Fibroblast of lung (primary cell): ENCODE measurements at regions not wholly inside any gene's neighbourhood (a gene's known extent, or its start where the extent isn't known, plus 50 kb on each side); places are given as distances from the start of the nearest gene placed in this dataset.

Experiments used
- DNase-seq, 2 donors: peaks; one replicate each; pipeline versions ENCODE4 v3.0.0 to v3.0.0-alpha.2; 2010; ENCODE audit warnings: low read depth in 2 of 2
- H2AFZ ChIP-seq: 2 replicates; pipeline ENCODE4 v1.5.1; 2012; ENCODE audit warnings: low read length, control low read depth, inconsistent platforms
- H3K27ac ChIP-seq: 2 replicates; pipeline ENCODE4 v1.5.1; 2011; ENCODE audit warnings: low read length, control low read depth; ENCODE audit not compliant: insufficient read depth
- H3K27me3 ChIP-seq: 2 replicates; pipeline ENCODE4 v1.5.1; 2011; ENCODE audit warnings: mild to moderate bottlenecking, low read length; ENCODE audit not compliant: control insufficient read depth, insufficient read depth
- H3K36me3 ChIP-seq: 2 replicates; pipeline ENCODE4 v1.5.1; 2011; ENCODE audit warnings: low read length; ENCODE audit not compliant: control insufficient read depth, insufficient read depth
- H3K4me1 ChIP-seq: 2 replicates; pipeline ENCODE4 v1.5.1; 2011; ENCODE audit warnings: low read length; ENCODE audit not compliant: control insufficient read depth, insufficient read depth; ENCODE audit errors: extremely low read depth
- H3K4me2 ChIP-seq: 2 replicates; pipeline ENCODE4 v1.5.1; 2011; ENCODE audit warnings: low read length, control low read depth; ENCODE audit not compliant: insufficient read depth; ENCODE audit errors: extremely low read depth
- H3K4me3 ChIP-seq, 4 experiments: fragments of 200-600 bp in 1 of 4; sonication (generic) in 1 of 4; replicated peaks in 1 of 4; 2 replicates each; pipeline ENCODE4 v1.5.1; 2011 to 2016; ENCODE audit warnings: low read length in 4 of 4, low read depth in 3 of 4, mild to moderate bottlenecking in 3 of 4, control low read depth in 2 of 4, inconsistent platforms in 1 of 4, mixed read lengths in 1 of 4; ENCODE audit not compliant: insufficient read depth in 1 of 4; ENCODE audit errors: control extremely low read depth in 1 of 4
- H3K79me2 ChIP-seq: 2 replicates; pipeline ENCODE4 v1.5.1; 2012; ENCODE audit warnings: mild to moderate bottlenecking, low read length, inconsistent platforms; ENCODE audit not compliant: control insufficient read depth, insufficient read depth
- H3K9ac ChIP-seq: 2 replicates; pipeline ENCODE4 v1.5.1; 2011; ENCODE audit warnings: mild to moderate bottlenecking, low read length, control low read depth; ENCODE audit not compliant: insufficient read depth
- H3K9me3 ChIP-seq: 2 replicates; pipeline ENCODE4 v1.5.1; 2012; ENCODE audit warnings: low read depth, low read length; ENCODE audit not compliant: control insufficient read depth, insufficient read depth
- H4K20me1 ChIP-seq: 2 replicates; pipeline ENCODE4 v1.5.1; 2011; ENCODE audit warnings: low read length; ENCODE audit not compliant: control insufficient read depth, insufficient read depth; ENCODE audit errors: extremely low read depth
- CTCF ChIP-seq, 2 donors: IDR thresholded peaks in 1 of 2; conservative IDR thresholded peaks in 1 of 2; 1 replicate in 1 of 2; 2 replicates in 1 of 2; pipeline ENCODE4 v1.5.1; 2011 to 2012; ENCODE audit warnings: low read length in 2 of 2, control low read depth in 1 of 2, inconsistent platforms in 1 of 2, low read depth in 1 of 2, mild to moderate bottlenecking in 1 of 2
- EZH2 ChIP-seq: IDR thresholded peaks from 2 replicates; pipeline ENCODE4 v1.5.1; 2012; ENCODE audit warnings: low read length, control low read depth, mild to moderate bottlenecking; ENCODE audit errors: missing control alignments

- H2AFZ ChIP-seq = no peak overlapping the region
These were observed 228.8 kb upstream of the IRF2BP2 start for GRCh38 chr1:234838820-234839219.

GRCh38 chr1:234838182-234838581 lies 228.2 kb upstream of the IRF2BP2 start:
- H3K27ac ChIP-seq = no peak overlapping the region
- no peak for DNase-seq
- TF ChIP-seq CTCF (conservative IDR thresholded peaks at IDR 0.05 in 1 of 2, IDR thresholded peaks at IDR 0.05 in 1 of 2; ENCODE audit: low read depth in 1 of 2, low read length in 2 of 2) (no peak), EZH2 (no peak)
- H3K9me3 ChIP-seq = no peaks in the 10 kb centered on the region
- H3K4me1 ChIP-seq = no peaks in the 10 kb centered on the region
- no peaks in the 10 kb centered on the region for H3K36me3 ChIP-seq
- no peaks in the 10 kb centered on the region for H4K20me1 ChIP-seq
- H3K9ac ChIP-seq = no peak overlapping the region
- H2AFZ ChIP-seq = no peak overlapping the region
- H3K4me3 ChIP-seq = no peak overlapping the region
- no peaks in the 10 kb centered on the region for H3K27me3 ChIP-seq
- H3K79me2 ChIP-seq = no peaks in the 10 kb centered on the region
- no peak overlapping the region for H3K4me2 ChIP-seq

More at GRCh38 chr1:234838820-234839219, 228.8 kb upstream of the IRF2BP2 start:
- Histone ChIP-seq H3K27ac (no peak overlapping the region), H4K20me1 (no peaks in the 10 kb centered on the region), H3K27me3 (no peaks in the 10 kb centered on the region), H3K4me2 (no peak overlapping the region), H3K9me3 (no peaks in the 10 kb centered on the region), H3K4me1 (no peaks in the 10 kb centered on the region), H3K36me3 (no peaks in the 10 kb centered on the region), H3K4me3 (no peak overlapping the region), H3K79me2 (no peaks in the 10 kb centered on the region), H3K9ac (no peak overlapping the region)
- TF ChIP-seq CTCF (conservative IDR thresholded peaks at IDR 0.05 in 1 of 2, IDR thresholded peaks at IDR 0.05 in 1 of 2; ENCODE audit: low read depth in 1 of 2, low read length in 2 of 2) = no peak
- no peak for TF ChIP-seq EZH2
- DNase-seq = no peak

DNA sequence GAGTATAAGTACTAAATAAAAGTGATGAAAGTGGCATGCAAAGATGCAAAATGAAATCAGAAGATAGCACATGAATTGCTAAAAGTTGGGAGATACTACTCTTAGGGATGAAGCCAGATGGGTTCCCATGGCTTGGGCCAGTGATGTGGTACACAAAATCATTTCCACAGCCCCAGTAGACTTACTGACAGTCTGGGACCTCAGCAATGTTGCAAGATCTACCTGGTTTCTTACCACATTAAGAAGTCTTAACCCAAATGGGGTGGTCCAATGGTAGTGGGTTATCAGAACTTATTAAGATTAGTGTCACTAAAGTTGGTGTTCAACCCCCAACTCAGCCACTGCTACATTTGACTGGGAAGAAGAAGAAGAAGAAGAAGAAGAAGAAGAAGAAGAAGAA lies 227.7 kb upstream of the IRF2BP2 start:
- Histone ChIP-seq H3K27ac (no peak overlapping the region), H3K4me2 (no peak overlapping the region), H3K4me3 (no peak overlapping the region), H3K36me3 (no peaks in the 10 kb centered on the region), H3K9me3 (no peaks in the 10 kb centered on the region), H3K9ac (no peak overlapping the region), H3K4me1 (no peaks in the 10 kb centered on the region), H3K79me2 (no peaks in the 10 kb centered on the region), H3K27me3 (no peaks in the 10 kb centered on the region), H4K20me1 (no peaks in the 10 kb centered on the region), H2AFZ (no peak overlapping the region)
- no peak for DNase-seq
- no peak for TF ChIP-seq EZH2
- TF ChIP-seq CTCF (conservative IDR thresholded peaks at IDR 0.05 in 1 of 2, IDR thresholded peaks at IDR 0.05 in 1 of 2; ENCODE audit: low read depth in 1 of 2, low read length in 2 of 2) = no peak
